ENCODE measurements at regions not wholly inside any gene's neighbourhood (a gene's known extent, or its start where the extent isn't known, plus 50 kb on each side); places are given as distances from the start of the nearest gene placed in this dataset.

GRCh38 chr9:728535-728934, 113.0 kb upstream of the DMRT1 start:
- TF ChIP-seq EP300 (IDR thresholded peaks at IDR 0.05; ENCODE audit: borderline replicate concordance) (no peak), TEAD4 (IDR thresholded peaks at IDR 0.05) (no peak), NFIC (IDR thresholded peaks at IDR 0.05) (no peak), ZBTB7A (IDR thresholded peaks at IDR 0.05; ENCODE audit: low read depth) (no peak), YY1 (IDR thresholded peaks at IDR 0.05; ENCODE audit: low read depth) (no peak), EGR1 (IDR thresholded peaks at IDR 0.05) (no peak), TCF12 (IDR thresholded peaks at IDR 0.05; ENCODE audit: low read depth) (no peak), TAF1 (IDR thresholded peaks at IDR 0.05; ENCODE audit: low read depth) (no peak), RAD21 (IDR thresholded peaks at IDR 0.05; ENCODE audit: low read depth) (no peak), CREB1 (IDR thresholded peaks at IDR 0.05; ENCODE audit: low read depth) (no peak), FOXM1 (IDR thresholded peaks at IDR 0.05; ENCODE audit: borderline replicate concordance, low read depth) (no peak), CEBPB (IDR thresholded peaks at IDR 0.05) (no peak), MAX (IDR thresholded peaks at IDR 0.05) (no peak)
